ENCODE measurements at regions not wholly inside any gene's neighbourhood (a gene's known extent, or its start where the extent isn't known, plus 50 kb on each side); places are given as distances from the start of the nearest gene placed in this dataset.

DNA sequence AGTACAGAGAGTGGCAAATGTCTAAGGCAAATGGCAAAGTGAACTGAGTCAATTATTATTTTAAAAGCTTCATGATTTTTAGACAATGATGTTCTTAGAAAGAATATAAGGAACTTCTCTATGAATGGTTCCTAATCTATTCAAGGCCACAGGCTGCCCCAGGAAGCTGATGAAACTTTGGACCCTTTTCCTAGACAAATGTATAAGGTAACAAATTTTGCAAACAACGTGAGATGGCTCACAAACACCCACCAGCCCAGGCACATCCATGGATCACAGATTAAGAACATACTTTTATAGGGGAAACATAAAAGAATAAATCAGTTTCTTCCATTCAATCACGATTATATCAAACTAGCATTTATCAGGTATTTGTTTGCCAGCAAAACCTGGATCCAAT lies 659.0 kb downstream of the IRS1 start:
- Mint-ChIP-seq H3K27me3 (ENCODE audit: low read depth) (no peaks in the 10 kb centered on the region), H3K36me3 (ENCODE audit: low read depth) (no peaks in the 10 kb centered on the region), H3K27ac (no peak overlapping the region), H3K9me3 (no peaks in the 10 kb centered on the region), H3K4me3 (no peak overlapping the region), H3K4me1 (peaks cover 2% of the 10 kb centered on the region)
- TF ChIP-seq, protein P1, sequence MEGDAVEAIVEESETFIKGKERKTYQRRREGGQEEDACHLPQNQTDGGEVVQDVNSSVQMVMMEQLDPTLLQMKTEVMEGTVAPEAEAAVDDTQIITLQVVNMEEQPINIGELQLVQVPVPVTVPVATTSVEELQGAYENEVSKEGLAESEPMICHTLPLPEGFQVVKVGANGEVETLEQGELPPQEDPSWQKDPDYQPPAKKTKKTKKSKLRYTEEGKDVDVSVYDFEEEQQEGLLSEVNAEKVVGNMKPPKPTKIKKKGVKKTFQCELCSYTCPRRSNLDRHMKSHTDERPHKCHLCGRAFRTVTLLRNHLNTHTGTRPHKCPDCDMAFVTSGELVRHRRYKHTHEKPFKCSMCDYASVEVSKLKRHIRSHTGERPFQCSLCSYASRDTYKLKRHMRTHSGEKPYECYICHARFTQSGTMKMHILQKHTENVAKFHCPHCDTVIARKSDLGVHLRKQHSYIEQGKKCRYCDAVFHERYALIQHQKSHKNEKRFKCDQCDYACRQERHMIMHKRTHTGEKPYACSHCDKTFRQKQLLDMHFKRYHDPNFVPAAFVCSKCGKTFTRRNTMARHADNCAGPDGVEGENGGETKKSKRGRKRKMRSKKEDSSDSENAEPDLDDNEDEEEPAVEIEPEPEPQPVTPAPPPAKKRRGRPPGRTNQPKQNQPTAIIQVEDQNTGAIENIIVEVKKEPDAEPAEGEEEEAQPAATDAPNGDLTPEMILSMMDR (IDR thresholded peaks at IDR 0.05; ENCODE audit: unreplicated experiment in 3 of 3), result no peak

DNA sequence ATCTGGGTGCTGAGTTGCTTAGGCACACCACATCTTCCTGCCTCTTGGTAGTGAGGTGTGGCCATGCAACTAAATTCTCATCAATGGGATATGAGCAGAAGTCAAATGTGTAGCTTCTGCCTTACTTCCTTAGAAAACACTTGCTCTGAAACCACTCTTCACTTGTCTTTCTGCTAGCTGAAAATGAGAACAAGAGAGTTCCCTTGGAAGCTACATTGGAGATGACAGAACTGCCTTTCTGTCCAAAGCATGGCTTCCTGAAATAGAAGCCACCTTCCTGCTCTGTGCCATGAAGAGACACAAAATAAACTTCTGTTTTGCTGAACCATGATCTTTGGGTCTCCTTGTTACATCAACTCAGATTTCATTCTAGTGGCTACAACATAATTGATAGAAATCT lies 659.9 kb downstream of the IRS1 start:
- TF ChIP-seq, protein P1 (IDR thresholded peaks at IDR 0.05; ENCODE audit: unreplicated experiment in 3 of 3), result no peak
- no peaks in the 10 kb centered on the region for H3K9me3 Mint-ChIP-seq
- no peak overlapping the region for H3K27ac Mint-ChIP-seq
- H3K27me3 Mint-ChIP-seq (ENCODE audit: low read depth), result no peaks in the 10 kb centered on the region
- no peak overlapping the region for H3K4me3 Mint-ChIP-seq
- H3K4me1 Mint-ChIP-seq, result peaks cover 6% of the 10 kb centered on the region
- H3K36me3 Mint-ChIP-seq (ENCODE audit: low read depth), result no peaks in the 10 kb centered on the region

DNA sequence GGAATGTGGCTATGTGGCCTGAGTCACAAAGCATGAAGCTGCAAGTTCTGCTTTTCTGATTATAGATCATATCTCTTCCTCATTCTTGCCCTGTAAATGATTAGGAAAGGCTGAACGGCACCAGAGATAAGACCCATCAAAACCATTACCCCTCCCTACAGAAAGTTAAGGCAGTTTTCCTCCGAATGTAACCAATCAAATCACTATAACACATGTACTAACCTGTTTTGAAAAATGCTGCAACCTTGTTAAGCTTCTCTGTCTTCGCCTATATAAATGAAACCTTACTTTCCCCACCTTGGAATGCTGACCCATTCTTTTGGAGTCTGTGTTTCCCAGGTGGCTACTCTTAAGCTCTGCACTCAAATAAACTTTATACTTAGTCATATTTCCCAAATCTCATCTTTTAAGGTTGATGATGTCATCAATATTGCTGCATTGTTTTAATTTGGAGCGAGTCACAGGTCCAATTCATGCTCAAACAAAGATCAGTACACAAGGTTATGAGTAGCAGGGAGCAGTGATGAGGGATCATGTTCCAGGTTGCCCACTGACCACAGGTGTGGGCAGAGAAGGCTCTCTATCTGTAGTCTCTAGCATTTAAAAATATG lies 662.3 kb downstream of the IRS1 start:
- TF ChIP-seq, protein P1 (IDR thresholded peaks at IDR 0.05; ENCODE audit: unreplicated experiment in 3 of 3), result no peak
- Mint-ChIP-seq H3K4me1 (peaks cover 6% of the 10 kb centered on the region), H3K36me3 (ENCODE audit: low read depth) (no peaks in the 10 kb centered on the region), H3K27ac (no peak overlapping the region), H3K27me3 (ENCODE audit: low read depth) (no peaks in the 10 kb centered on the region), H3K9me3 (no peaks in the 10 kb centered on the region), H3K4me3 (no peak overlapping the region)

DNA sequence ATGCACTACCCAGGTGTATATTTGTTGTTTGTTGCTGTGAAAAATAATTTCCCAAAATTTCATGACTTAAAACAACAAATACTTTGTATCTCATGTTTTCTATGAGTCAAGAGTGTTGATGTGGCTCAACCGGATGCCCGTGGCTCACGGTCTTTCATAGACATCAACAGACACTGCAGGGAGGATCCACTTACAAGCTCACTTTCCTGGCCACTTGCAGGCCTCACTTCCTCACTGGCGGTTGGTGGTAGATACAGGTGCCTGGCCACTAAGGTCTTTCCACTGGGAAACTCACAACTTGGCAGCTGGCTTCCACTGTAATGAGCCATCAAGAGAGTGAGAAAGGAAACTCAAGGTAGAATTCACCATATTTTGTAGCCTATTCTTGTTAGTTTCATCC lies 662.9 kb downstream of the IRS1 start:
- Mint-ChIP-seq H3K36me3 (ENCODE audit: low read depth) (no peaks in the 10 kb centered on the region), H3K4me3 (no peak overlapping the region), H3K27ac (no peak overlapping the region), H3K27me3 (ENCODE audit: low read depth) (no peaks in the 10 kb centered on the region), H3K4me1 (peaks cover 6% of the 10 kb centered on the region), H3K9me3 (no peaks in the 10 kb centered on the region)
- TF ChIP-seq, protein P1 (IDR thresholded peaks at IDR 0.05; ENCODE audit: unreplicated experiment in 3 of 3), result no peak

DNA sequence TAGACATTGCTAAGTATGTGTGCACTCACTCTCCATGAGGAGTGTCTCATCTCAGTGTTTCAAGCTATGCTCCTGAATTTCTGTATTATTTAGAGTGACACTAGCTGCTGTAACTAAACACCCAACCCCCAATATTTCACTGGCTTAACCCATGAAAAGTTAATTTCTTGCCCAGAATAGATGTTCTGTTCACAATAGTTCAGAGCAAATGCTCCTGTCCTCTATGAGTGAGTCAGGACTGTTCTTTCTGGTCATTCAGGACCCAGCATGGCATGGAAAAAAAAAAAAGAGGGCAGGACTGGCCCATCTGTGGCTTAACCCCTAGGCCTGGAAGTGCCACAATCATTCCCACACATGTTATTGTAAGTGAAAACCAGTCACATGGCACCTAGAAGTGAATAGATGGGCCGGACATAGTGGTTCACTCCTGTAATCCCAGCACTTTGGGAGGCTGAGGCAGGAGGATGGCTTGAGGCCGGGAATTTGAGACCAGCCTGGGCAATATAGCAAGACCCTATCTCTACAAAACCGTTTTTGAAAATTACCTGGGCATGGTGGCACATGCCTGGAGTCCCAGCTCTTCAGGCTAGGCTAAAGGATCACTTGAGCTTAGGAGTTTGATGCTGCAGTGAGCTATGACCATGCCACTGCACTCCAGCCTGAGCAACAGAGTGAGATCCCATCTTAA lies 663.6 kb downstream of the IRS1 start:
- TF ChIP-seq, protein P1 (IDR thresholded peaks at IDR 0.05; ENCODE audit: unreplicated experiment in 3 of 3), result no peak
- Mint-ChIP-seq H3K27ac (no peak overlapping the region), H3K36me3 (ENCODE audit: low read depth) (no peaks in the 10 kb centered on the region), H3K9me3 (no peaks in the 10 kb centered on the region), H3K4me1 (peaks cover 6% of the 10 kb centered on the region), H3K4me3 (no peak overlapping the region), H3K27me3 (ENCODE audit: low read depth) (no peaks in the 10 kb centered on the region)

All from nephron (organoid).